ENCODE measurements at regions not wholly inside any gene's neighbourhood (a gene's known extent, or its start where the extent isn't known, plus 50 kb on each side); places are given as distances from the start of the nearest gene placed in this dataset.
"Not testable (repeated sequence)": the region's sequence is repeated elsewhere in the genome, so short reads cannot be mapped to it uniquely, and the experiment has no call there.

GRCh38 chr13:56134524-56134923 lies 1006.2 kb upstream of the PRR20A start:
- no peak overlapping the region for H3K4me3 Mint-ChIP-seq
- H3K27ac Mint-ChIP-seq = no peak overlapping the region
- H3K27ac ChIP-seq (ENCODE audit: low read depth, low read length) = no peak overlapping the region
- H3K36me3 Mint-ChIP-seq = no peaks in the 10 kb centered on the region
- DNase-seq = no peak
- no peaks in the 10 kb centered on the region for H3K36me3 ChIP-seq (ENCODE audit: insufficient read depth, low read length)
- ChIA-PET CTCF (ENCODE audit: partially characterized antibody) (no interaction called here), POLR2A (ENCODE audit: partially characterized antibody) (no interaction called here)
- H3K4me1 Mint-ChIP-seq = no peaks in the 10 kb centered on the region
- intact Hi-C loops (cut with micrococcal nuclease) = no loop called here
- no peaks in the 10 kb centered on the region for H3K27me3 Mint-ChIP-seq
- H3K4me3 ChIP-seq (ENCODE audit: low read length in 2 of 2) = no peak overlapping the region
- no peaks in the 10 kb centered on the region for H3K27me3 ChIP-seq (ENCODE audit: insufficient read depth, low read length)
- peaks cover 0 to 22% (median 5%) of the 10 kb centered on the region in 8 donors for H3K9me3 Mint-ChIP-seq
- no peaks in the 10 kb centered on the region for H3K9me3 ChIP-seq (ENCODE audit: control insufficient read depth in 1 of 2, low read length in 2 of 2)
- no peaks in the 10 kb centered on the region for H3K4me1 ChIP-seq (ENCODE audit: insufficient read depth, low read length)

- H3K27ac Mint-ChIP-seq = no peak overlapping the region
- no peaks in the 10 kb centered on the region for H3K27me3 Mint-ChIP-seq
- Histone ChIP-seq H3K9me3 (ENCODE audit: control insufficient read depth in 1 of 2, low read length in 2 of 2) (peaks cover 0 to 3% of the 10 kb centered on the region in 2 donors), H3K36me3 (ENCODE audit: insufficient read depth, low read length) (no peaks in the 10 kb centered on the region), H3K4me1 (ENCODE audit: insufficient read depth, low read length) (no peaks in the 10 kb centered on the region), H3K27me3 (ENCODE audit: insufficient read depth, low read length) (no peaks in the 10 kb centered on the region), H3K27ac (ENCODE audit: low read depth, low read length) (no peak overlapping the region), H3K4me3 (ENCODE audit: low read length in 2 of 2) (no peak overlapping the region)
- POLR2A ChIA-PET (ENCODE audit: partially characterized antibody) = no interaction called here
- no peaks in the 10 kb centered on the region for H3K4me1 Mint-ChIP-seq
- H3K36me3 Mint-ChIP-seq = no peaks in the 10 kb centered on the region
- no peak for DNase-seq
- no peak overlapping the region for H3K4me3 Mint-ChIP-seq
- CTCF ChIA-PET (ENCODE audit: partially characterized antibody) = no interaction called here
- H3K9me3 Mint-ChIP-seq = peaks cover 2 to 14% (median 9%) of the 10 kb centered on the region in 8 donors
- intact Hi-C loops (cut with micrococcal nuclease) = no loop called here
Observed at GRCh38 chr13:56166864-56167263, 973.9 kb upstream of the PRR20A start.

DNA sequence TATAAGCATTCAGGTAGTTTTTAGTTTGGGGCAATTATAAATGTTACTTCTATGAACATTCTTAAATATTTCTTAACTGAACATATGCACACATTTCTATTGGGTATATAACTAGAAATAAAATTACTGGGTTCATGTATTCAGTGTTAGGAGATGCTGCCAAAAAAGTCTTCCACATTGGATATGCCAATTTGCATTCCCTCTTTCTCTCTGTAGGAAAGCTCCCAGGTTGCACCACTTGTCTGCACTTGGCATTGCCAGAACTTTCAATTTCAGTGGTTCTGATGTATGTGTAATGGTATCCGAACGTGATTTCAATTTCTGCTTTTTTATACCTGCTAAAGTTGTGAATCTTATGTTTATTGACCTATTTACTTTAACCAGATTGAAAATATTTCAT lies 972.1 kb upstream of the PRR20A start:
- H3K4me1 ChIP-seq (ENCODE audit: insufficient read depth, low read length) = no peaks in the 10 kb centered on the region
- H3K4me1 Mint-ChIP-seq = no peaks in the 10 kb centered on the region
- intact Hi-C loops (cut with micrococcal nuclease) = no loop called here
- no peak for DNase-seq
- CTCF ChIA-PET (ENCODE audit: partially characterized antibody) = no interaction called here
- no peak overlapping the region for H3K4me3 ChIP-seq (ENCODE audit: low read length in 2 of 2)
- H3K4me3 Mint-ChIP-seq = no peak overlapping the region
- no peaks in the 10 kb centered on the region for H3K36me3 ChIP-seq (ENCODE audit: insufficient read depth, low read length)
- H3K9me3 Mint-ChIP-seq = peaks cover 0 to 17% (median 10%) of the 10 kb centered on the region in 8 donors
- H3K27ac Mint-ChIP-seq = no peak overlapping the region
- no peaks in the 10 kb centered on the region for H3K27me3 ChIP-seq (ENCODE audit: insufficient read depth, low read length)
- POLR2A ChIA-PET (ENCODE audit: partially characterized antibody) = no interaction called here
- H3K27me3 Mint-ChIP-seq = no peaks in the 10 kb centered on the region
- no peak overlapping the region for H3K27ac ChIP-seq (ENCODE audit: low read depth, low read length)
- H3K36me3 Mint-ChIP-seq = no peaks in the 10 kb centered on the region
- H3K9me3 ChIP-seq (ENCODE audit: control insufficient read depth in 1 of 2, low read length in 2 of 2) = peaks cover 0 to 3% of the 10 kb centered on the region in 2 donors

DNA sequence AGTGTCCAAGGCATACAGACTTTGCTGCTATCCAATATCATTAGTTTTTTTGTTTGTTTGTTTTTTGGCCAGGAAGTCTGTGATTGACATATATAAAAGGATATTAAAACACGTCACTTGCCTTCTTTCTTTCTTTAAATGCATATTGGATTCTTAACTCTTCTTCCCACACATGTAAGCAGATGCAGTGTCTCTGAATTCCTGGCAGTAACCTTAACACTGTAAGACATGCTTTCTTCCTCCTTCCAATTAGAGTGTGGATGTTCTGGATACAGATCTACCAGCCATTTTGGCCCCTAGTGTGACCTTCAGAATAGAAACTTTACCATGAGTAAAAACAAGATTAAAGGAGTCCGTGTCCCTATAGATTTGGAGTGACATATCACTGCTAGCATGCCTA lies 967.4 kb upstream of the PRR20A start:
- Mint-ChIP-seq H3K27me3 (no peaks in the 10 kb centered on the region), H3K4me3 (no peak overlapping the region), H3K4me1 (no peaks in the 10 kb centered on the region), H3K36me3 (no peaks in the 10 kb centered on the region), H3K27ac (no peak overlapping the region), H3K9me3 (peaks cover 0 to 22% (median 9%) of the 10 kb centered on the region in 8 donors)
- POLR2A ChIA-PET (ENCODE audit: partially characterized antibody) = no interaction called here
- no peak for DNase-seq
- Histone ChIP-seq H3K36me3 (ENCODE audit: insufficient read depth, low read length) (no peaks in the 10 kb centered on the region), H3K9me3 (ENCODE audit: control insufficient read depth in 1 of 2, low read length in 2 of 2) (no peaks in the 10 kb centered on the region), H3K4me1 (ENCODE audit: insufficient read depth, low read length) (no peaks in the 10 kb centered on the region), H3K27me3 (ENCODE audit: insufficient read depth, low read length) (no peaks in the 10 kb centered on the region), H3K4me3 (ENCODE audit: low read length in 2 of 2) (no peak overlapping the region), H3K27ac (ENCODE audit: low read depth, low read length) (no peak overlapping the region)
- CTCF ChIA-PET (ENCODE audit: partially characterized antibody) = no interaction called here
- intact Hi-C loops (cut with micrococcal nuclease) = no loop called here

- DNase-seq = no peak
- Mint-ChIP-seq H3K9me3 (peaks cover 0 to 25% (median 14%) of the 10 kb centered on the region in 8 donors), H3K4me1 (no peaks in the 10 kb centered on the region), H3K27me3 (no peaks in the 10 kb centered on the region), H3K36me3 (no peaks in the 10 kb centered on the region), H3K4me3 (no peak overlapping the region), H3K27ac (no peak overlapping the region)
- ChIA-PET POLR2A (ENCODE audit: partially characterized antibody) (no interaction called here), CTCF (ENCODE audit: partially characterized antibody) (no interaction called here)
- H3K27ac ChIP-seq (ENCODE audit: low read depth, low read length) = no peak overlapping the region
- intact Hi-C loops (cut with micrococcal nuclease) = no loop called here
- no peak overlapping the region for H3K4me3 ChIP-seq (ENCODE audit: low read length in 2 of 2)
- H3K4me1 ChIP-seq (ENCODE audit: insufficient read depth, low read length) = no peaks in the 10 kb centered on the region
- no peaks in the 10 kb centered on the region for H3K9me3 ChIP-seq (ENCODE audit: control insufficient read depth in 1 of 2, low read length in 2 of 2)
- H3K36me3 ChIP-seq (ENCODE audit: insufficient read depth, low read length) = no peaks in the 10 kb centered on the region
- no peaks in the 10 kb centered on the region for H3K27me3 ChIP-seq (ENCODE audit: insufficient read depth, low read length)
Observed at GRCh38 chr13:56182598-56182997, 958.1 kb upstream of the PRR20A start.

DNA sequence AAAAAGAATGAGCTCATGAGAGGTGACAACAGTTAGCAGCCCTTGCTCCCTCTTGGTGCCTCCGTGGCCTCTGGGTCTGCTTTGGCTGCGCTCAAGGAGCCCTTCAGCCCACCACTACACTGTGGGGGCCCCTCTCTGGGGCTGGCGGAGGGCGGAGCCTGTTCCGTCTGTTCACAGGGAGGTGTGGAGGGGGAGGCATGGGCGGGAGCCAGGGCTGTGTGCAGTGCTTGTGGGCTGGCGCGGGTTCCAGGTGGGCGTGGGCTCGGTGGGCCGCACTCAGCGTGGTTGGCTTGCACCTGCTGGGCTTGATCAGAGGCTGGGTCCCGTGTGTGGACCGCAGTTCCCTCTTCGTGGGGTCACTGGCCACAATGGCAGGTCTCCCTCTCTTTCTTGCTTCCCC lies 953.4 kb upstream of the PRR20A start:
- H3K36me3 Mint-ChIP-seq = no peaks in the 10 kb centered on the region
- no peak overlapping the region for H3K4me3 ChIP-seq (ENCODE audit: low read length in 2 of 2)
- ChIA-PET POLR2A (ENCODE audit: partially characterized antibody) (no interaction called here), CTCF (ENCODE audit: partially characterized antibody) (no interaction called here)
- H3K36me3 ChIP-seq (ENCODE audit: insufficient read depth, low read length) = no peaks in the 10 kb centered on the region
- no peak overlapping the region for H3K4me3 Mint-ChIP-seq
- H3K27me3 ChIP-seq (ENCODE audit: insufficient read depth, low read length) = no peaks in the 10 kb centered on the region
- H3K4me1 ChIP-seq (ENCODE audit: insufficient read depth, low read length) = no peaks in the 10 kb centered on the region
- no peak overlapping the region for H3K27ac ChIP-seq (ENCODE audit: low read depth, low read length)
- no peaks in the 10 kb centered on the region for H3K4me1 Mint-ChIP-seq
- no peaks in the 10 kb centered on the region for H3K27me3 Mint-ChIP-seq
- no peaks in the 10 kb centered on the region for H3K9me3 ChIP-seq (ENCODE audit: control insufficient read depth in 1 of 2, low read length in 2 of 2)
- no peak for DNase-seq
- H3K9me3 Mint-ChIP-seq = peaks cover 2 to 21% (median 16%) of the 10 kb centered on the region in 8 donors
- H3K27ac Mint-ChIP-seq = no peak overlapping the region
- intact Hi-C loops (cut with micrococcal nuclease) = no loop called here

DNA sequence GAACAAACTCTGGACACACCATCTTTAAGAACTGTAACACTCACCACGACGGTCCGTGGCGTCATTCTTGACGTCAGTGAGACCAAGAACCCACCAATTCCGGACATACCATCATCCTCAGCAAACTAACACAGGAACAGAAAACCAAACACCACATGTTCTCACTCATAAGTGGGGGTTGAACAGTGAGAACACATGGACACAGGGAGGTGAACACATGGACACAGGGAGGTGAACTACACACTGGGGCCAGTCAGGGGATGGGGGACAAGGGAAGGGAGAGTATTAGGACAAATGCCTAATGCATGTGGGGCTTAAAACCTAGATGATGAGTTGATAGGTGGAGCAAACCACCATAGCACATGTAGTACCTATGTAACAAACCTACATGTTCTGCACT lies 952.1 kb upstream of the PRR20A start:
- H3K9me3 Mint-ChIP-seq = peaks cover 2 to 15% (median 11%) of the 10 kb centered on the region in 8 donors
- H3K27ac ChIP-seq (ENCODE audit: low read depth, low read length); DNase-seq; intact Hi-C loops (cut with micrococcal nuclease); H3K27me3 ChIP-seq (ENCODE audit: insufficient read depth, low read length); H3K36me3 Mint-ChIP-seq; H3K9me3 ChIP-seq (ENCODE audit: control insufficient read depth in 1 of 2, low read length in 2 of 2); H3K27ac Mint-ChIP-seq; H3K4me1 Mint-ChIP-seq; H3K27me3 Mint-ChIP-seq; H3K4me3 Mint-ChIP-seq; H3K4me3 ChIP-seq (ENCODE audit: low read length in 2 of 2); H3K4me1 ChIP-seq (ENCODE audit: insufficient read depth, low read length); H3K36me3 ChIP-seq (ENCODE audit: insufficient read depth, low read length); POLR2A ChIA-PET (ENCODE audit: partially characterized antibody); CTCF ChIA-PET (ENCODE audit: partially characterized antibody): not testable (repeated sequence)

GRCh38 chr13:56189439-56189838 lies 951.3 kb upstream of the PRR20A start:
- H3K36me3 Mint-ChIP-seq = no peaks in the 10 kb centered on the region
- no peaks in the 10 kb centered on the region for H3K4me1 Mint-ChIP-seq
- intact Hi-C loops (cut with micrococcal nuclease) = no loop called here
- Histone ChIP-seq H3K9me3 (ENCODE audit: control insufficient read depth in 1 of 2, low read length in 2 of 2) (no peaks in the 10 kb centered on the region), H3K36me3 (ENCODE audit: insufficient read depth, low read length) (no peaks in the 10 kb centered on the region), H3K4me3 (ENCODE audit: low read length in 2 of 2) (no peak overlapping the region), H3K27me3 (ENCODE audit: insufficient read depth, low read length) (no peaks in the 10 kb centered on the region), H3K27ac (ENCODE audit: low read depth, low read length) (no peak overlapping the region), H3K4me1 (ENCODE audit: insufficient read depth, low read length) (no peaks in the 10 kb centered on the region)
- H3K4me3 Mint-ChIP-seq = no peak overlapping the region
- no peaks in the 10 kb centered on the region for H3K27me3 Mint-ChIP-seq
- H3K9me3 Mint-ChIP-seq = peaks cover 2 to 15% (median 9%) of the 10 kb centered on the region in 8 donors
- H3K27ac Mint-ChIP-seq = no peak overlapping the region
- DNase-seq = no peak
- POLR2A ChIA-PET (ENCODE audit: partially characterized antibody) = no interaction called here
- CTCF ChIA-PET (ENCODE audit: partially characterized antibody) = no interaction called here
